ENCODE measurements at regions not wholly inside any gene's neighbourhood (a gene's known extent, or its start where the extent isn't known, plus 50 kb on each side); places are given as distances from the start of the nearest gene placed in this dataset.

DNA sequence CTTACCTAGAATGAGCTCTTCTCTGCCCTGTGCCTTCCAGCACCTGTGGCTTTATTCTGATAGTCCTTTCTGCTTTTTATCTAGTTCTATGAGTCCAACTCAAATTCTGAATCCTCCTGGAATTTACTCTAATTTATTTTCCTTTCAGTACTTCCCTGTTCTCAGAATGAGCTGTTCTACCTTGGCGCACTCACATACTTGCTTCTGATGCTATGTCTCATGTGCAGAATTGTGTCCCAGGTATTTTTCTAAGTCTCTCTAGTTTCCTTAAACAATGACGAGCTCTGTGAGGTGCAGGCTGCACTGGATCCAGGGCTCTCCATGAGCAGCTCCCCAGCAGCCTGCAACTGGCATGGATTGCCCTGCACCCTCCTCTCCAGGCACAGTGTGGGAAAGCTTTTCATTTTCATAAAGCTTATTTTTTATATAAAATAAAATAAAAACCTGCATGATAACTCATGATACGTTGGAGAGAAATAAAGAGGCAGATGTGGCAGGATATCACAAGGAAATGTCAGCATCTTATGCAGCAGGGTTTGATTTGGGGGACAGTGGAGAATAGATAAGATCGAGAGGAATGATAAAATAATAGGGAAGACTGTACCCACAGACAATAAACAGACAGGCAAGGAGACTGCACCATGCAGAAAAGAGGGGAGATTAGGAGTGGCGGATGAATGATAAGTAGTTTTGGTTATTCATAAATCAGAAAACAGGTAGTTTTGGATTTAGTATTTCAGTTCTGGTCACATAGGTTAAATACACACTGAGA lies 258.2 kb upstream of the POM121L12 start:
- no peak for TF ChIP-seq BHLHE40 (IDR thresholded peaks at IDR 0.05; ENCODE audit: low read depth, low read length)
- TF ChIP-seq, protein P1, sequence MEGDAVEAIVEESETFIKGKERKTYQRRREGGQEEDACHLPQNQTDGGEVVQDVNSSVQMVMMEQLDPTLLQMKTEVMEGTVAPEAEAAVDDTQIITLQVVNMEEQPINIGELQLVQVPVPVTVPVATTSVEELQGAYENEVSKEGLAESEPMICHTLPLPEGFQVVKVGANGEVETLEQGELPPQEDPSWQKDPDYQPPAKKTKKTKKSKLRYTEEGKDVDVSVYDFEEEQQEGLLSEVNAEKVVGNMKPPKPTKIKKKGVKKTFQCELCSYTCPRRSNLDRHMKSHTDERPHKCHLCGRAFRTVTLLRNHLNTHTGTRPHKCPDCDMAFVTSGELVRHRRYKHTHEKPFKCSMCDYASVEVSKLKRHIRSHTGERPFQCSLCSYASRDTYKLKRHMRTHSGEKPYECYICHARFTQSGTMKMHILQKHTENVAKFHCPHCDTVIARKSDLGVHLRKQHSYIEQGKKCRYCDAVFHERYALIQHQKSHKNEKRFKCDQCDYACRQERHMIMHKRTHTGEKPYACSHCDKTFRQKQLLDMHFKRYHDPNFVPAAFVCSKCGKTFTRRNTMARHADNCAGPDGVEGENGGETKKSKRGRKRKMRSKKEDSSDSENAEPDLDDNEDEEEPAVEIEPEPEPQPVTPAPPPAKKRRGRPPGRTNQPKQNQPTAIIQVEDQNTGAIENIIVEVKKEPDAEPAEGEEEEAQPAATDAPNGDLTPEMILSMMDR (conservative IDR thresholded peaks at IDR 0.05; ENCODE audit: low read depth, low read length): no peak
- TF ChIP-seq RFX5 (IDR thresholded peaks at IDR 0.05; ENCODE audit: low read depth, low read length): no peak
- no peak for TF ChIP-seq SMC3 (IDR thresholded peaks at IDR 0.05; ENCODE audit: low read depth, low read length)
- TF ChIP-seq, protein P2, sequence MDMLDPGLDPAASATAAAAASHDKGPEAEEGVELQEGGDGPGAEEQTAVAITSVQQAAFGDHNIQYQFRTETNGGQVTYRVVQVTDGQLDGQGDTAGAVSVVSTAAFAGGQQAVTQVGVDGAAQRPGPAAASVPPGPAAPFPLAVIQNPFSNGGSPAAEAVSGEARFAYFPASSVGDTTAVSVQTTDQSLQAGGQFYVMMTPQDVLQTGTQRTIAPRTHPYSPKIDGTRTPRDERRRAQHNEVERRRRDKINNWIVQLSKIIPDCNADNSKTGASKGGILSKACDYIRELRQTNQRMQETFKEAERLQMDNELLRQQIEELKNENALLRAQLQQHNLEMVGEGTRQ (IDR thresholded peaks at IDR 0.05; ENCODE audit: low read depth, low read length): no peak
- TF ChIP-seq RCOR1 (IDR thresholded peaks at IDR 0.05; ENCODE audit: insufficient replicate concordance, low read length): no peak
- TF ChIP-seq RAD21 (IDR thresholded peaks at IDR 0.05; ENCODE audit: low read length): no peak
